Ramos (cell line): ENCODE measurements at regions not wholly inside any gene's neighbourhood (a gene's known extent, or its start where the extent isn't known, plus 50 kb on each side); places are given as distances from the start of the nearest gene placed in this dataset.

Experiments used
- in situ Hi-C: fragments of 300-500 bp; cut with MboI; formaldehyde crosslinking; loops from one replicate; pipeline ENCODE4 v1.14.3; 2022; ENCODE audit warnings: low sequenced_read_pairs; ENCODE audit not compliant: unreplicated experiment

DNA sequence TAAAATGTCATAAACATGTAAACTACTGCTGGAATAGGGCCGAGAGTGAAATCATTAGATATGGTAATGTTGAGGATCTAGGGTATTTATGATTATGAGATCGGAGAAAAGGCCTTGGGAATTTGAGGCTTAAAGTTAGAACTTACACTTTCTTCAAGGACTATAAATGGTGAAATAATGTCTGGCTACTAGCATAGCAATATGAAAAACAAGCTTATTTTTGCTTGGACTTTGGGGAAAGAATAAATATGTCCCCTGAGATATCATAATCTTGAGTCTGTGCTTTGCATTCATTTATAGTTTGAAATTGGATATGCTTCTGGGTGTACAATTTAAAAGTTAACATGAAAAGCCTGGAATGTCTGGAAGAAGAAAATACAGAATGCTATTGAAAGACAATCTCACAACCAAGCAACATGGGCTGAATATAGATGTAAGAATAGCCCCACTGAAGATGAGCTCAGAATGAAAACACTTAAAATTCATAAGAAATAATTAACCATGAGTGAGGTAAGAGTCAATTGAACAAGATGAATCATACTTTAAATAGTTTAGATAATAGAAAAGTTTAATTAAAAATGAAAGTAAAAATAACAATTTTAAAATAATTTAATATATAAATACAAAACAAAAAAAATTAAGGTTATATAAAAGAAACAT is 1555.4 kb upstream of the MIR17HG start:
- in situ Hi-C loops = no loop called here

DNA sequence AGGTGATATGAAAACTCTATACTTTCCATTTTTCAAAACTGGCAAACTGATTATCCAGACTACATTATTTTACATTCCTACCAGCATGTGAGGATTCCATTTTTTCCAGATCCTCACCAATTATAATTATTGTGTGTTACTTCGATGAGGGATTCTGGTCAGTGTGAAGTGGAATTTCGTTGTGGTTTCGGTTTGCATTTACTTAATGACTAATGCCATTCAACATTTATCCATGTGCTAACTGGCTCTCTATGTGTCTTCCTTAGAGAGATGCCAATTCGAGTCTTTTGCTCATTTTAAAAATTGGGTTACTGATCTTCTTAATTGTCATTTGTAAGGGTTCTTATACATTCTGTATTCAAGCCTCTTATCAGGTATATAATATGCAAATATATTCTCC is 1551.3 kb upstream of the MIR17HG start:
- in situ Hi-C loops = no loop called here

DNA sequence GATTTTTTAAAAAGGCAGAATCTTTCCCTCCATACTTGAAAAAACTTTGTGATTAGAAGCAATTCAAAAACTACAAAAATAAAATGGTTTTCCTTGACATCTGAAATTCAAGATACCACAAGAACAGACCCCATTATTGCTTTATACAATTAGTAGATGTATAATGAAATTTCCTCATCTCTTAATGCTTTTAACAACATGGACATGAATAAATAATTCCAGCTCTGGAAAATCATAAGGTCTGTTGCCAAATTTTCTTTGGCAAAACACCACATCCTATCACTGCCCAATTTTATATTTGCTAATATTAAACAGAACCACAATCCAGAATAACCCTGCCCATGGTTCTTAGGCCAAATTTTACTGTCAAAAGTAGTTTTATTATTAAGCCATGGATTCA is 1543.6 kb upstream of the MIR17HG start:
- in situ Hi-C loops = no loop called here

DNA sequence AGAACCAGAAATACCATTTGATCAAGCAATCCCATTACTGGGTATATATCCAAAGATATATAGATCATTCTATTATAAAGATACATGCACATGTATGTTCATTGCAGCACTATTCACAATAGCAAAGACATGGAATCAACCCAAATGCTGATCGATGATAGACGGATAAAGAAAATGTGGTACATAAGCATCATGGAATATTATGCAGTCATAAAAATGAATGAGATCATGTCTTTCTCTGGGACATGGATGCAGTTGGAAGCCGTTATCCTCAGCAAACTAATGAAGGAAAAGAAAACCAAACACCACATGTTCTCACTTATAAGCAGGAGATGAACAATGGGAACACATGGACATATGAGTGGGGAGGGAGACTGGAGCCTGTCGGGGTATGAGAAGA is 1540.9 kb upstream of the MIR17HG start:
- in situ Hi-C loops = no loop called here

DNA sequence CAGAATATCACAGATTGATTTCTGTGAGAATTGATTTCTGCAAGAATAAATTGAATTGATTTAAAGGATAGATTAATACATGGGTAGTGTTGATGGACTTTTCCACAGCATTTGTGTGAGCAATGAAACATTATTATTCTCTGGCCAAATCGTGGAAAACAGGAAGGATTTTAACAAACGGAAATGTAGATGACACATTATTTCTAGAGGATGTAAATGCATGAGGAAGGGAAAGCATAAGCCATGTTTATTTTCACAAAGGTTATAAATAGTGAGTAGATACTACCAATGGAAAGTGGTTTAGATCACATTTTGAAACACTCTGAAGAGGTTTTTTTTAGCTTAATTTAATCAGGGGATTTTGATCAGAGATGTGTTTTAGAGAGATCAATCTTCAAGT is 1534.6 kb upstream of the MIR17HG start:
- in situ Hi-C loops = no loop called here

DNA sequence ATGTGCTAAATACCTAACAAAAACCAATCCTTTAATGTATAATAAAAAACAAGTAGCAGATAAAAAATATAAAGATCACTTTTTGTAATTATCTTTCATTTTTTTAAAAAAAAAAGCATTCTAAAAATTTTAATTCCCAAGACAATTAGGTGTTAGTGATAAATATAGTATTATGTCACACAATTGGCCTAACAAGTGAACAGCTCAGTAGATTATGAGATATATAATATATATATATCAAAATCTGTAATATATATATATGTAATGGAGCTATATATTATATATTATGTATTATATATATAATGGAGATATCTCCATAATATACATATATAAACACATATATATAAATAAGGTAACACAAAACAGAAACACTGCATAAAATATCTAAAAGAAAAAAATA is 1531.1 kb upstream of the MIR17HG start:
- in situ Hi-C loops = no loop called here

DNA sequence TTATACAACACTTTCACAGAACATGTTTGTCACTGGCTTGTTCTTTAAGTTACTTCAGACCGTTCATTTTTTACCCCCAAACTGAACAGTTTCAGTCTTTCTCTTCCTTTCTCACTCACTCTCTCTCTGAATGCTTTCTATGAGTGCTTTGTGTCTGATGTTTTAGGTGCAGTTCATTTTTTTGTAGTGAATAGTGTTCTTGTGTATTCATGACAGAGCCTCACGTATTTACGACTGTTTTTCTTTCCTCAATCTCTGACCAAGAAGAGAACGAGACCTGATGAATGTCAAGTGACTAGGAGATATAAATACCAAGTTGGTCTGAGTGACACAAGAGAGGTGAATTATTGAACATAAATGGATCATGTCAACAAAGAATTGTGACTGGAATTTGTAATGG is 1525.0 kb upstream of the MIR17HG start:
- in situ Hi-C loops = no loop called here

DNA sequence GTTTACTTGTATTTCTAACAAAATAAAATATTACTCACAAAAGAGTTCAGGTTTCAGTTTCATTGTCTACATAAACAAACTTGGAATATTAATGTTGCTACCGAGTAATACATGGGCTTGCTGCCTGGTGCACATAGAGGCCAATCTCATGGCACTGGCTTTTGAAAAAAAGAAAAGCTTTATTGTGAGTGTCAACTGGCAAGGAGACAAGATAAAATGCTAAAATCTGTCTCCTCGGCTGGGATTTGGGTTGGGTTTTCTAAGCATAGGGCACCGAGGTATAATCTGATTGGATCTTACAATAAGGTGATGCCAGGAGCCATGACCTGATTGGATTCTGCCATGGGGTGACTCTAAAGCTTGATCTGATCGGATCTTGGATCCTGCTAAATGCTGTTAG is 1519.9 kb upstream of the MIR17HG start:
- in situ Hi-C loops = no loop called here

DNA sequence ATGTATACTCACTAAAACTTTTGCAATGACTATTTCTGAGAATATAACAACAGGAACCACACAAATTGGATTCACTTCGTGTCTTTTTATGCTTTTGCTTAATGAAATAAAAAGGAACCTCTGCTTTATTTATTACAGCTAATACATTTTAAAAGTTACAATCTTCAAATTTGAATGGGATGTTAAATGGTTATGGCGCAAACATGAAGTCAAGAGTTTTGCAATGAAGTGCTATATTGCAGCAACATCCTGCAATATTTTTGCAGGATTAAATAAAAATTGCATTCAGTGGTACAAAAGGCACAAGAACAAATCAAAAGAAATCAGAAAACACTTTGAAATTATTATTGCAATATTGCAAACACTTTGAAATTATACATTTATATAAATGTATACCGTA is 1519.0 kb upstream of the MIR17HG start:
- in situ Hi-C loops = no loop called here

DNA sequence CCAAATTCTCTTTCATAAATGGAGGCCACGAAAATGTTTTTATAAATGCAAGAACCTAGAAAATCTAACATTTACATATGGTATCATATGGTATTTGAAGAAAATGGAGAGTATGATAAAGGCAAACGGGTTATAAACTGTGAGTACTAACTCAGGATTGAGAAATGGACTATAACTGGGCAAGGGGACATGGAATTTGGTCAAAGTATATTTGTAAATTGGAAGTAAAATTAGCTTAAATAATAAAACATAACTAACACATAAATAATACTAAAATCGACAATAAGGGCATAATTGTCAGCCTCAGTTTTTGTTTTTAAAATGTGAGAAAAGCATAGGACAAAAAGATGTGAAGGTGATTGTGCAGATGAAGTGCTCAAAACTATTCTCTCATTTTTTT is 1516.3 kb upstream of the MIR17HG start:
- in situ Hi-C loops = no loop called here

DNA sequence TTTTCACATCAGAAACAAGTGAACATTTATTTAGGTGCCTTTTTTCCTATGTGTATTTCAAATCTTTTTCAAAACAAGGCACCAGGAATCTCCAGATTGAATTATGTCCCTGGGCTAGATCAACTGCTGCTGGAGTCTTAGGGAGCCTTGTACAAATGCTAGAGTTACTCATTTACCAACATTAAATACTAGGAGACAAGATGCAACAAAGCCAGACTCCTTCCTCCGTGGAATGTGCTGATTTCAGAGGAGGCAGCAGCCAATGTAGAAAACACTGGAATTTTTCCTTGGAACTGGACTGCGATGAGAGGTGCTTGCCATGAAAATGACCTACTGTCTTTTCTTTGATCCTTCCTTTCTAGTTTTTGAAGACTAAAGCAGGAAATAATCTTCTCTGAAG is 1514.7 kb upstream of the MIR17HG start:
- in situ Hi-C loops = no loop called here

DNA sequence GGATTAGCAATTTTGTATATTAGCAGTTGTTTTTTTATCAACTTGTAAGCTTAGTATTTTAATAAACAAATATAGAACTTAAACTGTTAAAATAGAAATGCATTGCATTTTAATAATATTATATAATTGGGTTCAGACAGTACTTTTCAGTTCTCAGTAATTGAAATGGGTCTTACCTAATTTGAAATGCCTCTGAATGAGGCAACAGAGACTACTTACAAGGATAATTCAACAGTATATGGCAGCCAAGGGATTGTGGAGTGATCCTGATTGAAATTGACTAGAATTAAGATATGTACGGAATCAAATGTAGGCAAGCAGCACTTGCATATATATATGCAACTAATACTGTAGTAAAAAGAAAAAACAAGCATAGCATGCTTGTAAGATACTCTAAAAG is 1503.9 kb upstream of the MIR17HG start:
- in situ Hi-C loops = no loop called here

DNA sequence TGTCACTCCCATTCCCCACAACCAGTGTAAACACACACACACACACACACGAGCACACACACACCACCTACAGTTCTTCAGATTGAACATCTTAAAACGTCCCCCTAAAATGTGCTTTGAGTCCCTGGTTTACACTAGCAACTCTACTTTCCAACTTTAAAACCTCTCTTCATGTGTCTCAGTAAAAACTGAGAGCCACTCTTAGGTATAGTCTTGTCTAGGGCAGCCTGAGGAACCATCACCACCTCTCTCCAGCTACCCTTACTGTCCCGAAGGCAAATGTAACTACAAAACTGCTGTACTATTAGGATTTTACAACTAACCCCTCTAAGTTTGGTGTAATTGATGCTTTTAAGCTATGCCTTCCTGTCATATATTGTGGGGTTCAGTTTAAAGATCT is 1501.6 kb upstream of the MIR17HG start:
- in situ Hi-C loops = no loop called here

DNA sequence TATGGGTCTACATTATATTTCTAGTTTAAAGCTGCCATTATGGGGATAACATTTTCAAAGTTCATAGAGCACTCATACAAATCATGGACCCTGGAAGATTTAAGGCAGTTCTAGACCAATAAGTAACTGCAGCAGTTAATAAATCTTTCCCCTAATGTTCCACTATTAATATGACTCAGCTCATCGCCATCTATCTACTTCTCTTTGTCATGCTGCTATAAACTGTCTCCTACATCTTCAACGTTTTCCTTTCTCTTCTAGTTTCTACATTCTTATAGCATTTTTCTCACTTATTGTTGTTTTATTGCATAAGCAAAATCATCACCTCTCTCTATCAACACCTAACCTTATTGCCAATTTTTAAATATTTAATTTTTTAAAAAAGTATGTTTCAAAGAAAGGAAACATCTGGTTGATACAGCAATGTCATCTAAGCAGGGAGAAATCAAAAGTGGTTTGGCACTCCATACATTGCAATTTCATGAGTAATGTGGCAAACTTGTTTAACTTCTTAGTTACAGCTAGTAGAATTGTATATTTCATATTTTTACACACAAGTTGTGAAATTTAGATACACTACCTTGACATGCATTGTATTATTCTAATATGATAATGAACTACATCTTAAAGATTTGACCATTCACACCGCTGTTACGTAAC is 1500.4 kb upstream of the MIR17HG start:
- in situ Hi-C loops = no loop called here

DNA sequence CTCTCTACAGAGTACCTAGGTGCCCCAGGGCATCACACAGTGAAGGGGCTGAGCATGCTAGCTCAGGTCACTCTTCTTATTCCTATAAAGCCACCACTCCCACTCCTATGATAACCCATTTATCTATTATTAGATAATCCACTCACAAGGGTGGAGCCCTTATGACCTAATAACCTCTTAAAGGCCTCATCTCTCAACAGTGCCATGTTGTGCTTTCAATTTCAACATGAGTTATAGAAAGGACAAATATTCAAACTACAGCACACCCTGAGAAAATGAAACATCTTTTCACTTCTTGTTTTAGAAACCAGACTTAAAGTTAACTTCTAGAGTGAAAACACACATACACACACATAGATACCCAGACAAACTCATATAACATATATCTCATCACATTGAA is 1494.9 kb upstream of the MIR17HG start:
- in situ Hi-C loops = no loop called here

DNA sequence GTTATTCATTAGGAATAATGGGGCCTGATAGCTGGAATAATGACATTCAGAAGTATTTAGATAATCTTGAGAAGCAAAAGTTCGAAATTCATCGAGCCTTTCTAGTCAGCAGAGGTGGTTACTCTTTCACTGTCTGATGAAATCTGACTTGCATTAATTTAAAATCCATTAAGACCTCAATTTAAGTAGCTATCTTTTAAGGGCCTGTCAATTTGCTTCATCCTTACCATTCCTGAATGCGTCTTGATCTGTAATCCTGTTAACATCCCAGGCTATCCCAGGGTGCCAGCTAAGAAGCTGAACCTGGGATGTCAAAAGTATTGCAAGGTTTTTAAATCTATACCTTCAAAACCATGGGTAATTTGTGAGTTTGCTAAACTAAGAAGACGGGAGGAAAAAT is 1491.0 kb upstream of the MIR17HG start:
- in situ Hi-C loops = no loop called here

DNA sequence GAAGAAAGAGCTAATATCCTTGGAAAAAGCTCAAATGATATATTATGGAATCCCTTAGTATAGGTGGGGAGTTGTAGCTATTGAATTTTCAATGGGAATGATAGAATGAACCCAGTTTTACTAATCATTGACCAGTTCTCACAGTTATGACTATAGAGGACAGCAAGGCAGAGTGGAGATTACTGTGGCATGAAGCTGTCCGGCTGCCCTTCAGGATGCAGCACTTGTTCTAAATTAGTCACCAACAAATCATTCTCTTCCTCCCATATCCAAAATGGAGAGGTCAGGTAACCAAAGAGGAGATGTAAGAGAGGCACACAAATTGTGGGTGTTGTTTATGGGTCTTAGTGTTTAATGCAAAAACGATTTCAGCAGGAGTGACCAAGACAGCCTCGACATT is 1490.0 kb upstream of the MIR17HG start:
- in situ Hi-C loops = no loop called here

DNA sequence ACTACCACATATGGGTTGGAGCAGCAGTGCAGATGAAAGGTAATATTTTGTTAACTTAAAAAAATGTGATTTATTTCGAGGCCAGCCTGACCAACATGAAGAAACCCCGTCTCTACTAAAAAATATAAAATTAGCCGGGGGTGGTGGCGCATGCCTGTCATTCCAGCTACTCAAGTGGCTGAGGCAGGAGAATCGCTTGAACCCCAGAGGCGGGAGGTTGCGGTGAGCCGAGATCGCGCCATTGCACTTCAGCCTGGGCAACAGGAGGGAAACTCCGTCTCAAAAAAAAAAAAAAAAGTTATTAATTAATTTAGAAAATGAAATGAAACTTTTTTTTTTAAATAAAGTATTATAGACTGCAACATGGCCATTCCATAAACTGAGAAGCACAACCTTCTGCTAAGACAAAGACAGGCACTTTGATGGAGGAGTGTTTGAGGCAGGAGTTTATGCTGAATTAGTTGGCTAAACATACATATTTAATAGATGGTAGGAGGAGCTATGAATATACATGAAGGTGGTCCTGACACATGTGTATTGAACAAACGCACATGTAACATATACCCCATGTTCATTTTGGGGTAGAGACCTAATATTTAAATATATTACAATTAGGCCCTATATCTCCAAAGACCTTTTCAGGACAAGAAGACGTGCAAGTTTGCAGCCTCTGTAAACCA is 1485.3 kb upstream of the MIR17HG start:
- in situ Hi-C loops = no loop called here

DNA sequence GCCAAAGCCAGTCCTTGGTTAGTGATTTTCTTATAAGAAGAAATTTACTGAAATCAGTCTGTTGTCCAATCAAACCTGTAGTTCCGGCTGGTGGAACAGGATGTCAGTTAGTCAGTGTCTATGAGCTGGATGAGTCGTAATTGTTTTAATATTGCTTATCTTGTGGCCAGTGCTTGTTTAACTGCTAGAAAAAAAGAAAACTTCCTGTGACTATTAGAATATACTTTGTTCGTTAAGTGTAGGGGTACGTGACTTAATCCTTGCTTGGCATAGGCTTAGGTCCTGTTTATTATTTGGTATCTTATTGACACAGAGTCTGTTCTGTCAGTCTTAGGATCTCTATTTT is 1484.8 kb upstream of the MIR17HG start:
- in situ Hi-C loops = no loop called here

DNA sequence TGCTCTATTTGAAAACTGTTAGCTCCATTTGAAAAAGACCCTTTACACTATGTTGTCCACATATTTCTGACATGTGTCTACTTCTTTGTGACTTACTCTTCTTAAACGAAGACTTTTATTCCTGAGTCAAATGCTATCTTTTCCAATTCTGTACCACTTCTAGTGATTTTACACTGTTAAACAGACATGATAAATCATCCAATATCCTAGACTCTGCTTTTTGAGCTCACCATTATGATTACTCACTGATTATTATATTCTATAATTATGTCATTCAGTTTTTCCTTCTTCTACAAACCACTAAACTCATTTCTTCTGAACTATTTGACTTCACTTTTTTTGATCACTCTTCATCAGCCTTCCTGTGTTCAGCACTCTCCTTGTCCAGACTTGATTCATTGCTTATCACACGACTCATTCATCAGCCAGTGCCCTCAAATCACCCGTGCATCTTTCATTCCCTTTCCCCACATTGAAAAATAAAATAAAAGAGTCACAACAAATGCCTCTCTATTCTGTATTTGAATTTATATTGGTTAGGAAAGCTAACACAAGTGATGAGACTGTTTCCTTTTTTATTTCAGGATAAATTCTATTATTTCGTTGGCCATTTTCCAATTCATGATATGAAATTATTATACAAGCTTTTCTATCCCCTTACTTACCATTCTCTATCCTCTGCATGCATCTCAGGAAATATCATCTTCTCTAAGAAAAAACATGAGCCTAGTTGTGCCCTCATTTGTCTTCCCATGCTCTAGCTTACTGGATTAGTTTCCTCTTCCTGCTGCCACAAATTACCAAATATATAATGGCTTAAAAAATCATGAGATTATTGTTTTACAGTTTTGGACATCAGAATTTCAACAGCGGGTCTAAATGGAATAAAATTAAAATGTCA is 1482.1 kb upstream of the MIR17HG start:
- in situ Hi-C loops = no loop called here

DNA sequence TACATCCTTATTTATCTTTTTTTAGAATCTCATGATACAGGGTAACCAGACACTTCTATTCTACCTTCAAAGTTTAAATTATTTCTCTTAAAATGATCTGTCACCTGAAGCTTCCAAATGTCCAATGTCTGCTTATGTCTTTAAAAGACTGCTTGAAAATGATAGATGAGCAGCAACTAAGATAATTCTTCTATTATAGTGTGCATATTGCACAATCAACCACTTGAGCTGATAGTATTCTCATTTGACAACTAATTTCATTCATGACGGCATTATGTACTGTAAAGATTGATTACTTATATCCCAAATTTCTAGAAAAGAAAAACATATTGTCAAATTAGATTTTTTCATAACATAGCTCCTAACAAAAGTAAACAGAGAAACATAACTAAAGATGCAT is 1478.2 kb upstream of the MIR17HG start:
- in situ Hi-C loops = no loop called here
